ENCODE measurements at regions not wholly inside any gene's neighbourhood (a gene's known extent, or its start where the extent isn't known, plus 50 kb on each side); places are given as distances from the start of the nearest gene placed in this dataset.

- H2AFZ ChIP-seq (ENCODE audit: low read length), result no peak overlapping the region
- 0 out of 4 replicates have a peak, but pooled peaks cover 0 to 4% of the 10 kb centered on the region in 2 experiments for H3K9me3 ChIP-seq (ENCODE audit: insufficient read depth in 2 of 2, low read depth in 1 of 2, low read length in 1 of 2)
- H4K5ac ChIP-seq (ENCODE audit: insufficient read length, low read depth, low read length), result no peak overlapping the region
- no peak overlapping the region for H3K23ac ChIP-seq (ENCODE audit: insufficient read length)
- TF ChIP-seq CHD2 (IDR thresholded peaks at IDR 0.05; ENCODE audit: low read length), result no peak
- no peak for TF ChIP-seq CBX5 (IDR thresholded peaks at IDR 0.05; ENCODE audit: low read depth, low read length)
- no peak for TF ChIP-seq SUZ12 (IDR thresholded peaks at IDR 0.05; ENCODE audit: low read length)
- no peak for TF ChIP-seq SIX5 (IDR thresholded peaks at IDR 0.05; ENCODE audit: low read depth, low read length)
- no peak for TF ChIP-seq CREB1 (IDR thresholded peaks at IDR 0.05)
- no peak overlapping the region for H2BK15ac ChIP-seq (ENCODE audit: low read length)
- H3K4me3 ChIP-seq (ENCODE audit: extremely low read depth in 1 of 4, insufficient read depth in 2 of 4, low read depth in 3 of 4, low read length in 4 of 4), result no peak overlapping the region
- no peaks in the 10 kb centered on the region for H3K79me1 ChIP-seq (ENCODE audit: low read depth, low read length)
- no peaks in the 10 kb centered on the region for H3K4me1 ChIP-seq (replicated peaks in 1 of 4; ENCODE audit: control insufficient read depth in 3 of 4, insufficient read depth in 4 of 4, low read length in 3 of 4)
- 90% methylated on average over 6 of the region's 6 CpGs; no CpG with 5 or more reads in 1 of the 2 experiments for WGBS, 2 experiments (ENCODE audit: extremely low coverage in 1 of 2, insufficient coverage in 1 of 2, insufficient read length in 1 of 2, insufficient replicate concordance in 2 of 2, low coverage in 1 of 2, low lambda C conversion rate in 2 of 2, missing lambda C conversion rate in 1 of 2)
- DNase-seq (ENCODE audit: low read depth in 1 of 2, low spot score in 2 of 2) (no peak), FAIRE-seq (no peak)
- no peaks in the 10 kb centered on the region for H4K20me1 ChIP-seq (replicated peaks in 1 of 2; ENCODE audit: control insufficient read depth in 1 of 2, insufficient read depth in 2 of 2, low read length in 2 of 2)
- ChIA-PET CTCF (ENCODE audit: partially characterized antibody) (no interaction called here), POLR2A (ENCODE audit: partially characterized antibody) (no interaction called here)
- no peaks in the 10 kb centered on the region for H3K36me3 ChIP-seq (ENCODE audit: control insufficient read depth in 2 of 4, insufficient read depth in 4 of 4, low read length in 3 of 4)
- H2AK5ac ChIP-seq (ENCODE audit: low read depth, low read length), result no peak overlapping the region
- H3K14ac ChIP-seq (ENCODE audit: insufficient read length), result no peak overlapping the region
- H3K23me2 ChIP-seq (ENCODE audit: low read depth, low read length), result no peaks in the 10 kb centered on the region
- no peak overlapping the region for H2BK5ac ChIP-seq (ENCODE audit: low read depth, low read length)
- no peak overlapping the region for H2BK12ac ChIP-seq (ENCODE audit: low read depth, low read length)
- no peak overlapping the region for H3K18ac ChIP-seq (ENCODE audit: extremely low read depth, low read length)
- no peaks in the 10 kb centered on the region for H3K79me2 ChIP-seq (ENCODE audit: control insufficient read depth in 1 of 2, insufficient read depth in 2 of 2, low read length in 2 of 2)
- no peak overlapping the region for H3K9ac ChIP-seq (replicated peaks in 1 of 4; ENCODE audit: extremely low read depth in 1 of 4, low read depth in 3 of 4, low read length in 3 of 4)
- H3K56ac ChIP-seq (replicated peaks; ENCODE audit: insufficient read length, low read depth, low read length), result no peak overlapping the region
- no peak overlapping the region for H2BK120ac ChIP-seq (replicated peaks; ENCODE audit: low read depth, low read length)
- H3K4me2 ChIP-seq (ENCODE audit: insufficient read depth in 1 of 2, low read depth in 2 of 2, low read length in 2 of 2), result no peak overlapping the region
- H2BK20ac ChIP-seq (ENCODE audit: low read length), result no peak overlapping the region
- H4K91ac ChIP-seq (replicated peaks; ENCODE audit: insufficient read length, low read length), result no peak overlapping the region
- no peak overlapping the region for H4K8ac ChIP-seq (ENCODE audit: extremely low read depth, insufficient read depth, low read length)
- H3K27me3 ChIP-seq (replicated peaks in 1 of 4; ENCODE audit: control insufficient read depth in 3 of 4, extremely low read depth in 1 of 4, insufficient read depth in 3 of 4, low read length in 3 of 4), result no peaks in the 10 kb centered on the region
- no peak overlapping the region for H3K4ac ChIP-seq (replicated peaks; ENCODE audit: insufficient read length, low read depth, low read length)
- H3K27ac ChIP-seq (ENCODE audit: low read depth, low read length), result no peak overlapping the region
These were observed 526.8 kb upstream of the TBL1XR1 start for GRCh38 chr3:177724020-177724638.
